IMR-90 (cell line): ENCODE measurements at regions not wholly inside any gene's neighbourhood (a gene's known extent, or its start where the extent isn't known, plus 50 kb on each side); places are given as distances from the start of the nearest gene placed in this dataset.

Source experiments
- ATAC-seq: fragments of 200-7000 bp; cut with Tn5 transposase; 2 replicates; pipeline ENCODE4 v1.9.1; 2020; ENCODE audit warnings: low read depth, mild to moderate bottlenecking, moderate library complexity
- BruUV-seq: library from RNA; stranded (reverse); fragments of 400-500 nt; replicated peaks from 2 replicates; lab custom pipeline; 2021; lab: Mats Ljungman, UMichigan
- CTCF ChIA-PET: fragments of 300-600 bp; formaldehyde crosslinking; extraction: SDS; loops from one replicate; lab custom pipeline; 2021; ENCODE audit warnings: antibody characterized with exemption; lab: Yijun Ruan, JAX
- POLR2A ChIA-PET: fragments of 300-600 bp; sonication (Branson Sonifier 250); formaldehyde crosslinking; loops from one replicate; lab custom pipeline; 2022; ENCODE audit warnings: antibody characterized with exemption; ENCODE audit not compliant: unreplicated experiment; lab: Charles Lee
- DNase-seq: peaks from one replicate; pipeline ENCODE4 v3.0.0; 2013
- H2AFZ ChIP-seq: replicated peaks from 2 replicates; pipeline ENCODE3; 2013; ENCODE audit warnings: low read length, mild to moderate bottlenecking; ENCODE audit not compliant: poor library complexity
- H2AK5ac ChIP-seq: 2 replicates; pipeline ENCODE4 v1.6.1; 2013; ENCODE audit warnings: low read depth, low read length, inconsistent platforms
- H2AK9ac ChIP-seq: replicated peaks from 2 replicates; pipeline ENCODE3; 2013; ENCODE audit warnings: mild to moderate bottlenecking, low read depth, low read length, moderate library complexity; ENCODE audit not compliant: poor library complexity
- H2BK120ac ChIP-seq: 2 replicates; pipeline ENCODE4 v1.6.1; 2013; ENCODE audit warnings: low read depth, low read length, inconsistent platforms
- H2BK15ac ChIP-seq: 3 replicates; pipeline ENCODE4 v1.6.1; 2013; ENCODE audit warnings: low read depth, low read length, inconsistent platforms
- H2BK20ac ChIP-seq: 2 replicates; pipeline ENCODE4 v1.6.1; 2013; ENCODE audit warnings: low read depth, mild to moderate bottlenecking, inconsistent platforms, low read length, moderate library complexity
- H2BK5ac ChIP-seq: 2 replicates; pipeline ENCODE4 v1.6.1; 2013; ENCODE audit warnings: mild to moderate bottlenecking, low read depth, low read length, inconsistent platforms; ENCODE audit not compliant: poor library complexity, severe bottlenecking
- H3K14ac ChIP-seq: replicated peaks from 2 replicates; pipeline ENCODE4 v1.6.1; 2013; ENCODE audit warnings: low read depth, low read length, inconsistent platforms
- H3K18ac ChIP-seq: 2 replicates; pipeline ENCODE4 v1.6.1; 2013; ENCODE audit warnings: low read depth, low read length, control low read depth
- H3K23ac ChIP-seq: 2 replicates; pipeline ENCODE4 v1.6.1; 2013; ENCODE audit warnings: low read depth, low read length, inconsistent platforms
- H3K27ac ChIP-seq: 2 replicates; pipeline ENCODE4 v1.5.1; 2013; ENCODE audit warnings: mild to moderate bottlenecking, control low read depth, low read length; ENCODE audit not compliant: insufficient read depth
- H3K27me3 ChIP-seq: 2 replicates; pipeline ENCODE4 v1.6.1; 2013; ENCODE audit warnings: low read length; ENCODE audit not compliant: control insufficient read depth, insufficient read depth
- H3K36me3 ChIP-seq: 2 replicates; pipeline ENCODE4 v1.6.1; 2013; ENCODE audit warnings: low read length, mixed read lengths; ENCODE audit not compliant: control insufficient read depth, insufficient read depth
- H3K4ac ChIP-seq: 2 replicates; pipeline ENCODE4 v1.6.1; 2013; ENCODE audit warnings: low read depth, low read length, inconsistent platforms
- H3K4me1 ChIP-seq: 2 replicates; pipeline ENCODE4 v1.6.1; 2013; ENCODE audit warnings: low read length, mixed read lengths; ENCODE audit not compliant: control insufficient read depth, insufficient read depth
- H3K4me2 ChIP-seq: 2 replicates; pipeline ENCODE4 v1.6.1; 2013; ENCODE audit warnings: low read depth, mild to moderate bottlenecking, control low read depth, low read length, moderate library complexity
- H3K4me3 ChIP-seq: 2 replicates; pipeline ENCODE4 v1.5.1; 2013; ENCODE audit warnings: low read depth, mild to moderate bottlenecking, control low read depth, low read length, moderate library complexity; ENCODE audit not compliant: insufficient read depth
- H3K56ac ChIP-seq: 2 replicates; pipeline ENCODE4 v1.6.1; 2013; ENCODE audit warnings: low read length, inconsistent platforms; ENCODE audit not compliant: insufficient read depth; ENCODE audit errors: extremely low read depth
- H3K79me1 ChIP-seq, 2 experiments: 2 replicates each; pipeline ENCODE4 v1.6.1; 2013; ENCODE audit warnings: low read length in 2 of 2, inconsistent platforms in 1 of 2, low read depth in 1 of 2
- H3K9ac ChIP-seq: 2 replicates; pipeline ENCODE4 v1.6.1; 2013; ENCODE audit warnings: low read depth, low read length, control low read depth
- H3K9me1 ChIP-seq: 2 replicates; pipeline ENCODE4 v1.6.1; 2013; ENCODE audit warnings: low read length, inconsistent platforms; ENCODE audit not compliant: insufficient read depth
- H3K9me3 ChIP-seq: 2 replicates; pipeline ENCODE4 v1.6.1; 2013; ENCODE audit warnings: low read length; ENCODE audit not compliant: control insufficient read depth, insufficient read depth
- H4K20me1 ChIP-seq: 2 replicates; pipeline ENCODE4 v1.6.1; 2013; ENCODE audit warnings: low read length, inconsistent platforms; ENCODE audit not compliant: insufficient read depth
- H4K5ac ChIP-seq: 2 replicates; pipeline ENCODE4 v1.6.1; 2013; ENCODE audit warnings: mild to moderate bottlenecking, low read depth, low read length, control low read depth
- H4K8ac ChIP-seq, 2 experiments: 2 replicates each; pipeline ENCODE4 v1.6.1; 2013; ENCODE audit warnings: low read depth in 2 of 2, low read length in 2 of 2, control low read depth in 1 of 2, inconsistent platforms in 1 of 2
- H4K91ac ChIP-seq: 2 replicates; pipeline ENCODE4 v1.6.1; 2013; ENCODE audit warnings: low read depth, low read length, inconsistent platforms; ENCODE audit not compliant: insufficient read depth
- CEBPB ChIP-seq: IDR thresholded peaks from 2 replicates; pipeline ENCODE4 v1.6.1; 2012; ENCODE audit warnings: low read depth, low read length, improper control_type of control experiment
- MAFK ChIP-seq: IDR thresholded peaks from 2 replicates; pipeline ENCODE4 v1.6.1; 2012; ENCODE audit warnings: low read depth, low read length, improper control_type of control experiment
- RCOR1 ChIP-seq: IDR thresholded peaks from 2 replicates; pipeline ENCODE4 v1.6.1; 2012; ENCODE audit warnings: mild to moderate bottlenecking, low read length, improper control_type of control experiment; ENCODE audit not compliant: insufficient replicate concordance
- RFX5 ChIP-seq: IDR thresholded peaks from 2 replicates; pipeline ENCODE4 v1.8.0; 2012; ENCODE audit warnings: low read depth, mild to moderate bottlenecking, low read length, moderate library complexity
- WGBS, 2 experiments: methylation state at CpG; one replicate each; pipeline versions ENCODE4 v1.1.5 to v1.1.7; 2013; ENCODE audit warnings: missing lambda C conversion rate in 2 of 2; ENCODE audit not compliant: insufficient read length in 1 of 2; ENCODE audit errors: extremely low coverage in 2 of 2; 5-methylcytosine and 5-hydroxymethylcytosine counted together
- dilution Hi-C: fragments of 300-500 bp; cut with HindIII; formaldehyde crosslinking; loops from one replicate; pipeline ENCODE4 v1.14.3; 2018; ENCODE audit warnings: low sequenced_read_pairs; ENCODE audit not compliant: unreplicated experiment
- in situ Hi-C: fragments of 300-500 bp; cut with MboI; formaldehyde crosslinking; loops from 3 replicates; pipeline ENCODE4 v1.14.3; 2019; ENCODE audit warnings: low sequenced_read_pairs, inconsistent platforms, mixed read lengths
- intact Hi-C: fragments of 100-400 bp; cut with micrococcal nuclease; formaldehyde crosslinking; loops from 2 replicates; pipeline ENCODE4 v1.10.0; 2022

DNA sequence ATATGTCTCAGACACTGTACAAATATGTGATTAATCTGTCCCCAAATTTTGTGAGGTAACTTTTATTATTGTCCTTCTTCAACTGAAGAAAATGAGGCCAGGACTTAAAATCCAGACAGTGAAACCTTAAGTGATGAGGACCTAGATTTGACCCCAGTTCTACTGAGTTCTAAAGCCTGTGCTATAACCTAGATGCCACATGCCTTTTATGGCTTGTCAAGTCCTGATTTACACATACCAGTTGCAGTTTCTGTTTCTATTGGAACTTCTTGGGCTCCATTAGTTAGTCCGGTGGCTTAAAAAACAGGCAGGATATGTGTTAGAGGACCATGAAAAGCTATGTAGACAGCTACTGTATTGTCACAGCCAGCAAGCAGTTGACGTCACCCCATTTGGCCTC is 436.5 kb upstream of the KLHL1 start:
- H3K27ac ChIP-seq, result no peak overlapping the region
- H3K56ac ChIP-seq, result no peak overlapping the region
- ATAC-seq (no peak), DNase-seq (no peak)
- H3K14ac ChIP-seq, result no peak overlapping the region
- dilution Hi-C loops (no loop called here), in situ Hi-C loops (no loop called here), intact Hi-C loops (no loop called here)
- H3K9me3 ChIP-seq, result peaks cover 7% of the 10 kb centered on the region
- no peaks in the 10 kb centered on the region for H3K4me1 ChIP-seq
- no peak overlapping the region for H2BK5ac ChIP-seq
- no peak for TF ChIP-seq RCOR1
- TF ChIP-seq RFX5, result no peak
- TF ChIP-seq MAFK, result no peak
- TF ChIP-seq CEBPB, result no peak
- H2AK5ac ChIP-seq, result no peak overlapping the region
- H2AK9ac ChIP-seq, result no peak overlapping the region
- H3K79me1 ChIP-seq, result no peaks in the 10 kb centered on the region
- H3K4me3 ChIP-seq, result no peak overlapping the region
- no peak overlapping the region for H3K4me2 ChIP-seq
- no peaks in the 10 kb centered on the region for H3K27me3 ChIP-seq
- no peak overlapping the region for H3K23ac ChIP-seq
- H3K4ac ChIP-seq, result no peak overlapping the region
- H3K18ac ChIP-seq, result no peak overlapping the region
- no peak overlapping the region for H4K8ac ChIP-seq
- no peak overlapping the region for H4K5ac ChIP-seq
- H2BK120ac ChIP-seq, result no peak overlapping the region
- no peak overlapping the region for H2BK15ac ChIP-seq
- H3K36me3 ChIP-seq, result no peaks in the 10 kb centered on the region
- H4K20me1 ChIP-seq, result no peaks in the 10 kb centered on the region
- ChIA-PET CTCF (no interaction called here), POLR2A (interaction anchor here (0.6 kb wide), 1 partner anchor 64 kb away, joined by 3 read pairs; no protein-coding TSS in a partner anchor)
- no peak overlapping the region for H3K9ac ChIP-seq
- no peak overlapping the region for H4K91ac ChIP-seq
- no CpG with 5 or more reads among the region's 2 CpGs for WGBS, 2 experiments
- no peak overlapping the region for H2AFZ ChIP-seq
- no TSS peak for BruUV-seq
- H3K9me1 ChIP-seq, result no peaks in the 10 kb centered on the region
- H2BK20ac ChIP-seq, result no peak overlapping the region
